HEK293 (cell line): ENCODE measurements at regions not wholly inside any gene's neighbourhood (a gene's known extent, or its start where the extent isn't known, plus 50 kb on each side); places are given as distances from the start of the nearest gene placed in this dataset.

ENCODE experiments used
- CTCF ChIA-PET: fragments of 350-600 bp; formaldehyde crosslinking; extraction: SDS; loops from one replicate; lab custom pipeline; 2021; ENCODE audit warnings: antibody characterized with exemption; lab: Yijun Ruan, JAX
- POLR2A ChIA-PET: fragments of 300-600 bp; formaldehyde crosslinking; extraction: SDS; loops from one replicate; lab custom pipeline; 2020; ENCODE audit warnings: antibody characterized with exemption, inconsistent platforms; lab: Yijun Ruan, JAX
- H3K27ac ChIP-seq: fragments of 200-500 bp; sonication (Bioruptor generic); 2 replicates; pipeline ENCODE4 v1.5.1; 2014; ENCODE audit warnings: low read depth, low read length, control low read depth, inconsistent platforms; ENCODE audit errors: extremely low read depth
- H3K36me3 ChIP-seq, 2 experiments: fragments of 200-500 bp in 1 of 2; sonication (Bioruptor generic) in 1 of 2; 1 replicate in 1 of 2; 2 replicates in 1 of 2; pipeline ENCODE4 v1.5.1; 2014 to 2017; ENCODE audit warnings: inconsistent platforms in 2 of 2, low read length in 2 of 2; ENCODE audit not compliant: control insufficient read depth in 2 of 2, insufficient read depth in 1 of 2
- H3K4me1 ChIP-seq: fragments of 200-500 bp; sonication (Bioruptor generic); 2 replicates; pipeline ENCODE4 v1.5.1; 2014; ENCODE audit warnings: mild to moderate bottlenecking, low read length, inconsistent platforms; ENCODE audit not compliant: control insufficient read depth, insufficient read depth
- H3K4me3 ChIP-seq: 2 replicates; pipeline ENCODE4 v1.5.1; 2011; ENCODE audit warnings: low read depth, mild to moderate bottlenecking, control low read depth, low read length, moderate library complexity
- H3K9me3 ChIP-seq: fragments of 200-500 bp; sonication (Bioruptor generic); 2 replicates; pipeline ENCODE4 v1.5.1; 2014; ENCODE audit warnings: low read depth, low read length, inconsistent platforms; ENCODE audit not compliant: control insufficient read depth, insufficient read depth
- INSM2 ChIP-seq: fragments of 450-650 bp; formaldehyde crosslinking; IDR thresholded peaks from 2 replicates; pipeline ENCODE4 v1.5.1; 2016; ENCODE audit warnings: missing biosample characterization, missing genetic modification characterization
- SCRT2 ChIP-seq: fragments of 450-650 bp; formaldehyde crosslinking; IDR thresholded peaks from 2 replicates; pipeline ENCODE4 v1.5.1; 2016; ENCODE audit warnings: missing biosample characterization, missing genetic modification characterization
- ZBTB1 ChIP-seq: fragments of 450-650 bp; formaldehyde crosslinking; IDR thresholded peaks from 2 replicates; pipeline ENCODE4 v1.5.1; 2016; ENCODE audit warnings: missing biosample characterization, missing genetic modification characterization
- ZBTB26 ChIP-seq: fragments of 450-650 bp; formaldehyde crosslinking; optimal IDR thresholded peaks from 2 replicates; pipeline ENCODE3; 2016; ENCODE audit warnings: missing biosample characterization, mild to moderate bottlenecking, missing genetic modification characterization
- ZNF132 ChIP-seq: fragments of 450-650 bp; formaldehyde crosslinking; IDR thresholded peaks from 2 replicates; pipeline ENCODE4 v1.5.1; 2017; ENCODE audit warnings: missing biosample characterization, missing genetic modification characterization, borderline replicate concordance
- ZNF140 ChIP-seq: fragments of 450-650 bp; formaldehyde crosslinking; IDR thresholded peaks from 2 replicates; pipeline ENCODE4 v1.5.1; 2016; ENCODE audit warnings: missing biosample characterization, missing genetic modification characterization
- ZNF16 ChIP-seq: fragments of 450-650 bp; formaldehyde crosslinking; IDR thresholded peaks from 2 replicates; pipeline ENCODE4 v1.5.1; 2016; ENCODE audit warnings: low read depth, missing biosample characterization, missing genetic modification characterization
- ZNF175 ChIP-seq: fragments of 450-650 bp; formaldehyde crosslinking; IDR thresholded peaks from 2 replicates; pipeline ENCODE4 v1.5.1; 2016; ENCODE audit warnings: missing biosample characterization, missing genetic modification characterization
- ZNF292 ChIP-seq: fragments of 450-650 bp; formaldehyde crosslinking; IDR thresholded peaks from 2 replicates; pipeline ENCODE4 v1.5.1; 2016; ENCODE audit warnings: low read depth, missing biosample characterization, missing genetic modification characterization, borderline replicate concordance
- ZNF366 ChIP-seq: fragments of 450-650 bp; formaldehyde crosslinking; conservative IDR thresholded peaks from 2 replicates; pipeline ENCODE4 v1.5.1; 2016; ENCODE audit warnings: missing biosample characterization, missing genetic modification characterization
- ZNF37A ChIP-seq: fragments of 450-650 bp; IDR thresholded peaks from 2 replicates; pipeline ENCODE4 v1.5.1; 2018; ENCODE audit warnings: missing biosample characterization, missing genetic modification characterization
- ZNF580 ChIP-seq: fragments of 450-650 bp; formaldehyde crosslinking; IDR thresholded peaks from 2 replicates; pipeline ENCODE4 v1.5.1; 2016; ENCODE audit warnings: missing biosample characterization, missing genetic modification characterization
- ZNF660 ChIP-seq: fragments of 450-650 bp; IDR thresholded peaks from 2 replicates; pipeline ENCODE4 v1.5.1; 2018; ENCODE audit warnings: missing biosample characterization, mild to moderate bottlenecking, missing genetic modification characterization
- ZNF664 ChIP-seq: fragments of 450-650 bp; formaldehyde crosslinking; IDR thresholded peaks from 2 replicates; pipeline ENCODE4 v1.5.1; 2016; ENCODE audit warnings: missing biosample characterization, missing genetic modification characterization
- ZNF670 ChIP-seq: fragments of 450-650 bp; formaldehyde crosslinking; IDR thresholded peaks from 2 replicates; pipeline ENCODE4 v1.5.1; 2016; ENCODE audit warnings: missing biosample characterization, missing genetic modification characterization, low read depth
- ZNF747 ChIP-seq: fragments of 450-650 bp; formaldehyde crosslinking; IDR thresholded peaks from 2 replicates; pipeline ENCODE4 v1.5.1; 2016; ENCODE audit warnings: missing biosample characterization, missing genetic modification characterization
- ZNF776 ChIP-seq: fragments of 450-650 bp; formaldehyde crosslinking; IDR thresholded peaks from 2 replicates; pipeline ENCODE4 v1.5.0; 2017; ENCODE audit warnings: missing biosample characterization, missing genetic modification characterization, borderline replicate concordance
- ZNF791 ChIP-seq: fragments of 450-650 bp; formaldehyde crosslinking; IDR thresholded peaks from 2 replicates; pipeline ENCODE4 v1.5.1; 2016; ENCODE audit warnings: missing biosample characterization, missing genetic modification characterization
- TF ChIP-seq, protein P1 (sequence below): fragments of 450-650 bp; formaldehyde crosslinking; IDR thresholded peaks from 2 replicates; pipeline ENCODE4 v1.5.1; 2017; ENCODE audit warnings: missing biosample characterization, missing genetic modification characterization
- TF ChIP-seq, protein P2 (sequence below): fragments of 450-650 bp; formaldehyde crosslinking; IDR thresholded peaks from 2 replicates; pipeline ENCODE4 v1.5.0; 2017; ENCODE audit warnings: missing biosample characterization, missing genetic modification characterization, borderline replicate concordance
- TF ChIP-seq, protein P3 (sequence below): fragments of 450-650 bp; formaldehyde crosslinking; IDR thresholded peaks from 2 replicates; pipeline ENCODE4 v1.5.1; 2017; ENCODE audit warnings: missing biosample characterization, missing genetic modification characterization

DNA sequence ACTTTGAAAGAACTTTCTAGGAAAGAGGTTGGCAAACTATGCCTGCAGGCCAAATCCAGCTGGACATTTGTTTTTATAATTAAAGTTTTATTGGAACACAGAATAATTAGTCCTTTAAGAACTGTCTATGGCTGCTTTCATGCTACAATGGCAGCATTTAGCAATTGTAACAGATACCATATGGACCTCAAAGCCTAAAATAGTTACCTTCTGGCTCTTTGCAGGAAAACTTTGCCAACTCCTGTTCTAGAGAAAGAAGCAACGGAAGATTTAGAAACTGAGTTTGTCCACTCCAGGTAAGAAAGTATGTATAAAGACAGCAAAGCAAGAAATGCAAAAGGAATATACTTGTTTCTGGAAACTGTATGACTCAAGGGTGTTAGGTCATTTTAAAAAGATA lies 281.7 kb upstream of the TRPM3 start:
- H3K27ac ChIP-seq = no peak overlapping the region
- ChIA-PET POLR2A (no interaction called here), CTCF (no interaction called here)
- no peaks in the 10 kb centered on the region for H3K36me3 ChIP-seq
- TF ChIP-seq ZNF747 = no peak
- TF ChIP-seq ZNF292 (tag by site-specific recombination) = no peak
- no peak for TF ChIP-seq ZNF132
- TF ChIP-seq ZNF776 = no peak
- no peak for TF ChIP-seq INSM2 (tag by site-specific recombination)
- H3K4me3 ChIP-seq = no peak overlapping the region
- no peaks in the 10 kb centered on the region for H3K4me1 ChIP-seq
- no peaks in the 10 kb centered on the region for H3K9me3 ChIP-seq

- no peak overlapping the region for H3K4me3 ChIP-seq
- no peaks in the 10 kb centered on the region for H3K9me3 ChIP-seq
- TF ChIP-seq ZNF140 = no peak
- no peaks in the 10 kb centered on the region for H3K36me3 ChIP-seq
- ChIA-PET CTCF (no interaction called here), POLR2A (no interaction called here)
- no peaks in the 10 kb centered on the region for H3K4me1 ChIP-seq
- H3K27ac ChIP-seq = no peak overlapping the region
These were observed 271.6 kb upstream of the TRPM3 start for GRCh38 chr9:71393005-71393404.

GRCh38 chr9:71384343-71384742 lies 262.9 kb upstream of the TRPM3 start:
- TF ChIP-seq ZNF670 (tag by site-specific recombination) (no peak), ZNF16 (tag by site-specific recombination) (no peak), SCRT2 (tag by site-specific recombination) (no peak), ZNF580 (no peak), ZNF664 (no peak), ZNF37A (tag by site-specific recombination) (no peak), ZNF175 (tag by site-specific recombination) (no peak), ZNF747 (no peak), ZNF791 (tag by site-specific recombination) (no peak), ZNF660 (tag by site-specific recombination) (no peak), ZBTB26 (tag by site-specific recombination) (no peak), ZNF366 (tag by site-specific recombination) (no peak), ZBTB1 (tag by site-specific recombination) (no peak)
- TF ChIP-seq, protein P1, sequence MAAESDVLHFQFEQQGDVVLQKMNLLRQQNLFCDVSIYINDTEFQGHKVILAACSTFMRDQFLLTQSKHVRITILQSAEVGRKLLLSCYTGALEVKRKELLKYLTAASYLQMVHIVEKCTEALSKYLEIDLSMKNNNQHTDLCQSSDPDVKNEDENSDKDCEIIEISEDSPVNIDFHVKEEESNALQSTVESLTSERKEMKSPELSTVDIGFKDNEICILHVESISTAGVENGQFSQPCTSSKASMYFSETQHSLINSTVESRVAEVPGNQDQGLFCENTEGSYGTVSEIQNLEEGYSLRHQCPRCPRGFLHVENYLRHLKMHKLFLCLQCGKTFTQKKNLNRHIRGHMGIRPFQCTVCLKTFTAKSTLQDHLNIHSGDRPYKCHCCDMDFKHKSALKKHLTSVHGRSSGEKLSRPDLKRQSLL (tag by site-specific recombination) = no peak
- TF ChIP-seq, protein P2, sequence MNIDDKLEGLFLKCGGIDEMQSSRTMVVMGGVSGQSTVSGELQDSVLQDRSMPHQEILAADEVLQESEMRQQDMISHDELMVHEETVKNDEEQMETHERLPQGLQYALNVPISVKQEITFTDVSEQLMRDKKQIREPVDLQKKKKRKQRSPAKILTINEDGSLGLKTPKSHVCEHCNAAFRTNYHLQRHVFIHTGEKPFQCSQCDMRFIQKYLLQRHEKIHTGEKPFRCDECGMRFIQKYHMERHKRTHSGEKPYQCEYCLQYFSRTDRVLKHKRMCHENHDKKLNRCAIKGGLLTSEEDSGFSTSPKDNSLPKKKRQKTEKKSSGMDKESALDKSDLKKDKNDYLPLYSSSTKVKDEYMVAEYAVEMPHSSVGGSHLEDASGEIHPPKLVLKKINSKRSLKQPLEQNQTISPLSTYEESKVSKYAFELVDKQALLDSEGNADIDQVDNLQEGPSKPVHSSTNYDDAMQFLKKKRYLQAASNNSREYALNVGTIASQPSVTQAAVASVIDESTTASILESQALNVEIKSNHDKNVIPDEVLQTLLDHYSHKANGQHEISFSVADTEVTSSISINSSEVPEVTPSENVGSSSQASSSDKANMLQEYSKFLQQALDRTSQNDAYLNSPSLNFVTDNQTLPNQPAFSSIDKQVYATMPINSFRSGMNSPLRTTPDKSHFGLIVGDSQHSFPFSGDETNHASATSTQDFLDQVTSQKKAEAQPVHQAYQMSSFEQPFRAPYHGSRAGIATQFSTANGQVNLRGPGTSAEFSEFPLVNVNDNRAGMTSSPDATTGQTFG (tag by site-specific recombination) = no peak
- TF ChIP-seq, protein P3, sequence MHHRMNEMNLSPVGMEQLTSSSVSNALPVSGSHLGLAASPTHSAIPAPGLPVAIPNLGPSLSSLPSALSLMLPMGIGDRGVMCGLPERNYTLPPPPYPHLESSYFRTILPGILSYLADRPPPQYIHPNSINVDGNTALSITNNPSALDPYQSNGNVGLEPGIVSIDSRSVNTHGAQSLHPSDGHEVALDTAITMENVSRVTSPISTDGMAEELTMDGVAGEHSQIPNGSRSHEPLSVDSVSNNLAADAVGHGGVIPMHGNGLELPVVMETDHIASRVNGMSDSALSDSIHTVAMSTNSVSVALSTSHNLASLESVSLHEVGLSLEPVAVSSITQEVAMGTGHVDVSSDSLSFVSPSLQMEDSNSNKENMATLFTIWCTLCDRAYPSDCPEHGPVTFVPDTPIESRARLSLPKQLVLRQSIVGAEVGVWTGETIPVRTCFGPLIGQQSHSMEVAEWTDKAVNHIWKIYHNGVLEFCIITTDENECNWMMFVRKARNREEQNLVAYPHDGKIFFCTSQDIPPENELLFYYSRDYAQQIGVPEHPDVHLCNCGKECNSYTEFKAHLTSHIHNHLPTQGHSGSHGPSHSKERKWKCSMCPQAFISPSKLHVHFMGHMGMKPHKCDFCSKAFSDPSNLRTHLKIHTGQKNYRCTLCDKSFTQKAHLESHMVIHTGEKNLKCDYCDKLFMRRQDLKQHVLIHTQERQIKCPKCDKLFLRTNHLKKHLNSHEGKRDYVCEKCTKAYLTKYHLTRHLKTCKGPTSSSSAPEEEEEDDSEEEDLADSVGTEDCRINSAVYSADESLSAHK (tag by site-specific recombination) = no peak
- Histone ChIP-seq H3K4me1 (no peaks in the 10 kb centered on the region), H3K9me3 (no peaks in the 10 kb centered on the region), H3K4me3 (no peak overlapping the region), H3K36me3 (no peaks in the 10 kb centered on the region), H3K27ac (no peak overlapping the region)
- ChIA-PET POLR2A (no interaction called here), CTCF (no interaction called here)
